K562 (cell line): ENCODE measurements at regions not wholly inside any gene's neighbourhood (a gene's known extent, or its start where the extent isn't known, plus 50 kb on each side); places are given as distances from the start of the nearest gene placed in this dataset.

Experiments
- ATAC-seq: fragments of 200-7000 bp; cut with Tn5 transposase; 3 replicates; pipeline ENCODE4 v1.9.1; 2020; ENCODE audit warnings: moderate library complexity
- BruUV-seq: library from RNA; stranded (reverse); fragments of 400-500 nt; replicated peaks from 2 replicates; lab custom pipeline; 2021; lab: Mats Ljungman, UMichigan
- CTCF ChIA-PET: fragments of 300-600 bp; formaldehyde crosslinking; extraction: SDS; loops from one replicate; lab custom pipeline; 2021; ENCODE audit warnings: low intra/inter-chr PET ratio; lab: Yijun Ruan, JAX
- POLR2A ChIA-PET: fragments of 300-600, 350-650 bp; sonication (Branson Sonifier 250); formaldehyde crosslinking; extraction: SDS; loops from one replicate; lab custom pipeline; 2021; ENCODE audit warnings: antibody characterized with exemption, inconsistent platforms; lab: Yijun Ruan, JAX
- DNase-seq, 4 experiments: peaks; one replicate each; pipeline versions ENCODE4 v3.0.0 to v3.0.0-alpha.2; 2011 to 2018; ENCODE audit warnings: low spot score in 3 of 4, mixed read lengths in 3 of 4; ENCODE audit errors: extremely low read depth in 1 of 4
- FAIRE-seq: peaks from 2 replicates; lab custom pipeline; 2011; peaks lifted over from hg19 to GRCh38; lab: Jason Lieb, UNC
- H2AFZ ChIP-seq: 2 replicates; pipeline ENCODE4 v1.6.0; 2011; ENCODE audit warnings: low read depth, low read length, control low read depth, inconsistent platforms
- H3K27ac ChIP-seq: fragments of 200-600 bp; 3 replicates; pipeline ENCODE4 v1.8.0; 2011; ENCODE audit warnings: low read depth, mild to moderate bottlenecking, control low read depth, inconsistent platforms, low read length, moderate library complexity, mixed read lengths; ENCODE audit errors: extremely low read depth
- H3K27me3 ChIP-seq, 2 experiments: fragments of 300-600 bp in 1 of 2; 2 replicates in 1 of 2; 3 replicates in 1 of 2; pipeline versions ENCODE4 v1.6.0 to v1.8.0; 2011; ENCODE audit warnings: inconsistent platforms in 2 of 2, low read length in 2 of 2, mild to moderate bottlenecking in 1 of 2, mixed read lengths in 1 of 2, moderate library complexity in 1 of 2; ENCODE audit not compliant: control insufficient read depth in 2 of 2, insufficient read depth in 2 of 2
- H3K36me3 ChIP-seq: fragments of 300-600 bp; 3 replicates; pipeline ENCODE4 v1.8.0; 2011; ENCODE audit warnings: mild to moderate bottlenecking, low read length, inconsistent platforms; ENCODE audit not compliant: control insufficient read depth, insufficient read depth
- H3K4me1 ChIP-seq, 2 experiments: fragments of 200-600 bp in 1 of 2; replicated peaks in 1 of 2; 2 replicates in 1 of 2; 3 replicates in 1 of 2; pipeline versions ENCODE4 v1.5.1 to v1.8.0; 2011; ENCODE audit warnings: inconsistent platforms in 2 of 2, low read length in 2 of 2, mild to moderate bottlenecking in 1 of 2, mixed read lengths in 1 of 2, moderate library complexity in 1 of 2; ENCODE audit not compliant: control insufficient read depth in 2 of 2, insufficient read depth in 2 of 2
- H3K4me2 ChIP-seq: 2 replicates; pipeline ENCODE4 v1.6.1; 2011; ENCODE audit warnings: low read length, control low read depth, inconsistent platforms, mixed read lengths; ENCODE audit not compliant: insufficient read depth
- H3K4me3 ChIP-seq: fragments of 200-600 bp; sonication (generic), shearing (Covaris generic); 2 replicates; pipeline ENCODE4 v1.5.1; 2016; ENCODE audit warnings: control low read depth, inconsistent platforms
- H3K79me2 ChIP-seq: fragments of 200-600 bp; 3 replicates; pipeline ENCODE4 v1.8.0; 2011; ENCODE audit warnings: low read length, inconsistent platforms; ENCODE audit not compliant: control insufficient read depth, insufficient read depth
- H3K9ac ChIP-seq, 2 experiments: 2 replicates each; pipeline versions ENCODE4 v1.6.0 to v1.6.1; 2011; ENCODE audit warnings: low read depth in 2 of 2, low read length in 2 of 2, control low read depth in 1 of 2, inconsistent platforms in 1 of 2, mild to moderate bottlenecking in 1 of 2, mixed read lengths in 1 of 2; ENCODE audit not compliant: insufficient read depth in 1 of 2
- H3K9me1 ChIP-seq: one replicate; pipeline ENCODE4 v1.6.0; 2011; ENCODE audit warnings: inconsistent platforms, mild to moderate bottlenecking, low read length, moderate library complexity; ENCODE audit not compliant: control insufficient read depth, insufficient read depth
- H3K9me3 ChIP-seq: replicated peaks from 2 replicates; pipeline ENCODE4 v1.5.1; 2011; ENCODE audit warnings: low read depth, low read length, inconsistent platforms; ENCODE audit not compliant: control insufficient read depth, insufficient read depth
- H4K20me1 ChIP-seq: replicated peaks from 2 replicates; pipeline ENCODE4 v1.6.1; 2011; ENCODE audit warnings: low read length, inconsistent platforms, mixed read lengths; ENCODE audit not compliant: control insufficient read depth, insufficient read depth
- AFF1 ChIP-seq, 2 experiments: fragments of 450-650 bp; IDR thresholded peaks; 2 replicates each; pipeline ENCODE4 v1.6.1; 2018; ENCODE audit warnings: mild to moderate bottlenecking in 2 of 2, low read depth in 1 of 2; ENCODE audit not compliant: partially characterized antibody in 2 of 2
- ARID1B ChIP-seq: fragments of 450-650 bp; IDR thresholded peaks from 2 replicates; pipeline ENCODE4 v1.6.1; 2016; ENCODE audit warnings: antibody characterized with exemption, mild to moderate bottlenecking, inconsistent platforms
- CBX8 ChIP-seq: fragments of 200-600 bp; sonication (generic); IDR thresholded peaks from 2 replicates; pipeline ENCODE4 v1.6.1; 2012; ENCODE audit warnings: borderline replicate concordance, mixed run types, low read depth, mild to moderate bottlenecking, moderate library complexity, mixed read lengths, low read length, control low read depth, inconsistent platforms; ENCODE audit not compliant: poor library complexity, severe bottlenecking; ENCODE audit errors: extremely low read depth
- CHD4 ChIP-seq: fragments of 200-600 bp; sonication (generic); IDR thresholded peaks from 3 replicates; pipeline ENCODE4 v1.6.1; 2012; ENCODE audit warnings: low read depth, mild to moderate bottlenecking, mixed read lengths, low read length, inconsistent platforms; ENCODE audit not compliant: insufficient read depth, insufficient replicate concordance, poor library complexity, severe bottlenecking
- DIDO1 ChIP-seq: fragments of 450-650 bp; IDR thresholded peaks from 2 replicates; pipeline ENCODE4 v1.6.1; 2016; ENCODE audit warnings: low read depth, missing biosample characterization, missing genetic modification characterization
- ELK1 ChIP-seq: sonication (generic); formaldehyde crosslinking; IDR thresholded peaks from 2 replicates; pipeline ENCODE4 v1.8.1; 2022; ENCODE audit warnings: missing genetic modification reagents
- HDAC3 ChIP-seq: fragments of 450-650 bp; IDR thresholded peaks from 2 replicates; pipeline ENCODE4 v1.6.1; 2018; ENCODE audit warnings: borderline replicate concordance, mild to moderate bottlenecking, moderate library complexity; ENCODE audit not compliant: partially characterized antibody
- KLF16 ChIP-seq: IDR thresholded peaks from 2 replicates; pipeline ENCODE4 v1.6.1; 2016; ENCODE audit warnings: antibody characterized with exemption
- RBM15 ChIP-seq: fragments of 200-400 bp; formaldehyde crosslinking; IDR thresholded peaks from 2 replicates; pipeline ENCODE4 v1.6.1; 2018; ENCODE audit warnings: mild to moderate bottlenecking, low read length, moderate library complexity; ENCODE audit not compliant: insufficient read depth
- ZKSCAN1 ChIP-seq: fragments of 150-350 bp; IDR thresholded peaks from 2 replicates; pipeline ENCODE4 v1.6.1; 2016; ENCODE audit warnings: low read depth, low read length
- ZNF384 ChIP-seq: IDR thresholded peaks from 2 replicates; pipeline ENCODE4 v1.6.1; 2012; ENCODE audit warnings: low read depth, low read length, improper control_type of control experiment
- ZNF449 ChIP-seq: fragments of 250-450 bp; sonication (Bioruptor Pico); IDR thresholded peaks from 2 replicates; pipeline ENCODE4 v1.8.0; 2022; ENCODE audit warnings: moderate library complexity, mild to moderate bottlenecking, inconsistent platforms
- WGBS: fragments of 100-300 bp; shearing (Covaris generic); methylation state at CpG from one replicate; pipeline ENCODE4 v1.1.6; 2016; ENCODE audit warnings: low coverage, mixed read lengths; ENCODE audit not compliant: insufficient coverage; ENCODE audit errors: missing lambda C conversion rate; 5-methylcytosine and 5-hydroxymethylcytosine counted together
- in situ Hi-C: fragments of 300-500 bp; cut with MboI; formaldehyde crosslinking; loops from 4 replicates; pipeline ENCODE4 v1.15.0; 2018; ENCODE audit warnings: inconsistent platforms, mixed read lengths
- intact Hi-C: fragments of 100-400 bp; cut with micrococcal nuclease; formaldehyde crosslinking; loops from 2 replicates; pipeline ENCODE4 v1.14.2; 2022
- TF ChIP-seq, protein P1 (sequence below): sonication (generic); formaldehyde crosslinking; IDR thresholded peaks from 2 replicates; pipeline ENCODE4 v1.8.0; 2022; ENCODE audit warnings: mild to moderate bottlenecking, low read depth, missing genetic modification reagents
- TF ChIP-seq, protein P2 (sequence below): fragments of 450-650 bp; IDR thresholded peaks from 2 replicates; pipeline ENCODE4 v1.6.1; 2016; ENCODE audit warnings: low read depth, mild to moderate bottlenecking, moderate library complexity

GRCh38 chr14:28677381-28677780 is 89.2 kb upstream of the FOXG1 start:
- no TSS peak for BruUV-seq
- H3K27me3 ChIP-seq = no peaks in the 10 kb centered on the region
- TF ChIP-seq RBM15 (no peak), ZNF449 (CRISPR knock-in tag) (no peak), AFF1 (IDR thresholded peaks at IDR 0.05; ENCODE audit: low read depth in 1 of 2, partially characterized antibody in 2 of 2) (no peak), ZKSCAN1 (no peak), HDAC3 (no peak), CHD4 (no peak), ARID1B (no peak), ZNF384 (no peak), KLF16 (no peak), CBX8 (no peak), DIDO1 (tag) (no peak), ELK1 (CRISPR knock-in tag) (no peak)
- TF ChIP-seq, protein P1, sequence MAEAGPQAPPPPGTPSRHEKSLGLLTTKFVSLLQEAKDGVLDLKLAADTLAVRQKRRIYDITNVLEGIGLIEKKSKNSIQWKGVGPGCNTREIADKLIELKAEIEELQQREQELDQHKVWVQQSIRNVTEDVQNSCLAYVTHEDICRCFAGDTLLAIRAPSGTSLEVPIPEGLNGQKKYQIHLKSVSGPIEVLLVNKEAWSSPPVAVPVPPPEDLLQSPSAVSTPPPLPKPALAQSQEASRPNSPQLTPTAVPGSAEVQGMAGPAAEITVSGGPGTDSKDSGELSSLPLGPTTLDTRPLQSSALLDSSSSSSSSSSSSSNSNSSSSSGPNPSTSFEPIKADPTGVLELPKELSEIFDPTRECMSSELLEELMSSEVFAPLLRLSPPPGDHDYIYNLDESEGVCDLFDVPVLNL (CRISPR knock-in tag) = no peak
- TF ChIP-seq, protein P2, sequence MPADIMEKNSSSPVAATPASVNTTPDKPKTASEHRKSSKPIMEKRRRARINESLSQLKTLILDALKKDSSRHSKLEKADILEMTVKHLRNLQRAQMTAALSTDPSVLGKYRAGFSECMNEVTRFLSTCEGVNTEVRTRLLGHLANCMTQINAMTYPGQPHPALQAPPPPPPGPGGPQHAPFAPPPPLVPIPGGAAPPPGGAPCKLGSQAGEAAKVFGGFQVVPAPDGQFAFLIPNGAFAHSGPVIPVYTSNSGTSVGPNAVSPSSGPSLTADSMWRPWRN = no peak

More at GRCh38 chr14:28677381-28677780, 89.2 kb upstream of the FOXG1 start:
- H3K27ac ChIP-seq = no peak overlapping the region
- no peaks in the 10 kb centered on the region for H3K79me2 ChIP-seq
- H2AFZ ChIP-seq = no peak overlapping the region
- ChIA-PET CTCF (no interaction called here), POLR2A (no interaction called here)
- ATAC-seq = no peak
- no peaks in the 10 kb centered on the region for H3K9me3 ChIP-seq
- no peak overlapping the region for H3K4me3 ChIP-seq
- H3K36me3 ChIP-seq = no peaks in the 10 kb centered on the region
- no peaks in the 10 kb centered on the region for H3K9me1 ChIP-seq
- no peak overlapping the region for H3K4me2 ChIP-seq
- H4K20me1 ChIP-seq = no peaks in the 10 kb centered on the region
- in situ Hi-C loops (no loop called here), intact Hi-C loops (no loop called here)
- H3K9ac ChIP-seq = no peak overlapping the region
- WGBS = 4% methylated on average over 2 of the region's 2 CpGs
- no peak for FAIRE-seq
- no peak for DNase-seq
- no peaks in the 10 kb centered on the region for H3K4me1 ChIP-seq
